Spinal cord (tissue), 9 donors: ENCODE measurements at regions not wholly inside any gene's neighbourhood (a gene's known extent, or its start where the extent isn't known, plus 50 kb on each side); places are given as distances from the start of the nearest gene placed in this dataset.

Experiments
- DNase-seq, 6 donors: peaks; one replicate each; pipeline versions ENCODE4 v3.0.0 to v3.0.0-alpha.2; 2013 to 2015; ENCODE audit warnings: low spot score in 6 of 6, low read depth in 4 of 6
- H3K27ac ChIP-seq: one replicate; pipeline ENCODE4 v1.5.1; 2013; ENCODE audit warnings: low read depth, low read length, control low read depth
- H3K27me3 ChIP-seq: one replicate; pipeline ENCODE4 v1.6.1; 2013; ENCODE audit warnings: low read length; ENCODE audit not compliant: control insufficient read depth, insufficient read depth
- H3K36me3 ChIP-seq: one replicate; pipeline ENCODE4 v1.6.1; 2013; ENCODE audit warnings: low read length; ENCODE audit not compliant: control insufficient read depth, insufficient read depth
- H3K4me1 ChIP-seq: one replicate; pipeline ENCODE4 v1.6.1; 2013; ENCODE audit warnings: low read length; ENCODE audit not compliant: control insufficient read depth, insufficient read depth
- H3K4me3 ChIP-seq: one replicate; pipeline ENCODE4 v1.5.1; 2013; ENCODE audit warnings: low read depth, low read length, control low read depth
- H3K9me3 ChIP-seq: one replicate; pipeline ENCODE4 v1.6.1; 2013; ENCODE audit warnings: low read length; ENCODE audit not compliant: control insufficient read depth, insufficient read depth
- WGBS: methylation state at CpG from one replicate; pipeline ENCODE4 v1.1.5; 2013; ENCODE audit warnings: missing lambda C conversion rate; ENCODE audit not compliant: insufficient coverage; 5-methylcytosine and 5-hydroxymethylcytosine counted together
- donor health status: healthy.

- DNase-seq, result no peak
- Histone ChIP-seq H3K27ac (no peak overlapping the region), H3K27me3 (no peaks in the 10 kb centered on the region), H3K4me1 (peaks cover 4% of the 10 kb centered on the region), H3K9me3 (no peaks in the 10 kb centered on the region), H3K4me3 (no peak overlapping the region), H3K36me3 (no peaks in the 10 kb centered on the region)
- no CpG with 5 or more reads among the region's 2 CpGs for whole genome bisulfite sequencing
These were observed 92.2 kb upstream of the PLET1 start for GRCh38 chr11:112352907-112353306.

GRCh38 chr11:112354364-112354763 lies 93.7 kb upstream of the PLET1 start:
- WGBS, result 92% methylated on average over 2 of the region's 3 CpGs
- DNase-seq, result no peak
- Histone ChIP-seq H3K4me1 (peaks cover 4% of the 10 kb centered on the region), H3K27ac (no peak overlapping the region), H3K27me3 (no peaks in the 10 kb centered on the region), H3K4me3 (no peak overlapping the region), H3K36me3 (no peaks in the 10 kb centered on the region), H3K9me3 (no peaks in the 10 kb centered on the region)

GRCh38 chr11:112355726-112356125 lies 95.1 kb upstream of the PLET1 start:
- Histone ChIP-seq H3K27ac (no peak overlapping the region), H3K4me1 (peaks cover 4% of the 10 kb centered on the region), H3K36me3 (no peaks in the 10 kb centered on the region), H3K27me3 (no peaks in the 10 kb centered on the region), H3K4me3 (no peak overlapping the region), H3K9me3 (no peaks in the 10 kb centered on the region)
- WGBS, result 82% methylated on average over 4 of the region's 4 CpGs
- DNase-seq, result peak in 1 of 6 donors; percentile 20

- DNase-seq, result no peak
- no CpG with 5 or more reads among the region's 2 CpGs for WGBS
- H3K36me3 ChIP-seq, result no peaks in the 10 kb centered on the region
- H3K4me3 ChIP-seq, result no peak overlapping the region
- no peaks in the 10 kb centered on the region for H3K27me3 ChIP-seq
- H3K9me3 ChIP-seq, result no peaks in the 10 kb centered on the region
- no peak overlapping the region for H3K27ac ChIP-seq
- H3K4me1 ChIP-seq, result peaks cover 8% of the 10 kb centered on the region
These were observed 96.8 kb upstream of the PLET1 start for GRCh38 chr11:112357488-112357887.

GRCh38 chr11:112361396-112361795 lies 100.7 kb upstream of the PLET1 start:
- Histone ChIP-seq H3K4me1 (peaks cover 4% of the 10 kb centered on the region), H3K36me3 (no peaks in the 10 kb centered on the region), H3K27ac (no peak overlapping the region), H3K9me3 (no peaks in the 10 kb centered on the region), H3K4me3 (no peak overlapping the region), H3K27me3 (no peaks in the 10 kb centered on the region)
- WGBS, result no CpG with 5 or more reads among the region's 3 CpGs
- DNase-seq, result no peak

GRCh38 chr11:112363527-112363926 lies 102.9 kb upstream of the PLET1 start:
- 89% methylated on average over 1 of the region's 2 CpGs for WGBS

GRCh38 chr11:112364962-112365481 lies 104.4 kb upstream of the PLET1 start:
- H3K27me3 ChIP-seq, result no peaks in the 10 kb centered on the region
- no peak overlapping the region for H3K27ac ChIP-seq
- H3K9me3 ChIP-seq, result no peaks in the 10 kb centered on the region
- peaks cover 4% of the 10 kb centered on the region for H3K4me1 ChIP-seq
- 83% methylated on average over 5 of the region's 7 CpGs for WGBS
- no peak overlapping the region for H3K4me3 ChIP-seq
- peak in 1 of 6 donors; percentile 13 for DNase-seq
- H3K36me3 ChIP-seq, result no peaks in the 10 kb centered on the region

More at GRCh38 chr11:112363527-112363926, 102.9 kb upstream of the PLET1 start:
- H3K36me3 ChIP-seq, result no peaks in the 10 kb centered on the region
- no peak overlapping the region for H3K4me3 ChIP-seq
- H3K27me3 ChIP-seq, result no peaks in the 10 kb centered on the region
- no peak for DNase-seq
- no peak overlapping the region for H3K27ac ChIP-seq
- H3K4me1 ChIP-seq, result peaks cover 4% of the 10 kb centered on the region
- no peaks in the 10 kb centered on the region for H3K9me3 ChIP-seq

- H3K27me3 ChIP-seq, result no peaks in the 10 kb centered on the region
- DNase-seq, result no peak
- H3K4me3 ChIP-seq, result no peak overlapping the region
- no peak overlapping the region for H3K27ac ChIP-seq
- H3K4me1 ChIP-seq, result peaks cover 4% of the 10 kb centered on the region
- no peaks in the 10 kb centered on the region for H3K36me3 ChIP-seq
- 93% methylated on average over 3 of the region's 4 CpGs for WGBS
- H3K9me3 ChIP-seq, result no peaks in the 10 kb centered on the region
These were observed 105.4 kb upstream of the PLET1 start for GRCh38 chr11:112366012-112366411.

GRCh38 chr11:112366777-112367176 lies 106.1 kb upstream of the PLET1 start:
- no peak for DNase-seq
- 96% methylated on average over 3 of the region's 3 CpGs for WGBS
- Histone ChIP-seq H3K36me3 (no peaks in the 10 kb centered on the region), H3K4me1 (no peaks in the 10 kb centered on the region), H3K27me3 (no peaks in the 10 kb centered on the region), H3K27ac (no peak overlapping the region), H3K9me3 (no peaks in the 10 kb centered on the region), H3K4me3 (no peak overlapping the region)

GRCh38 chr11:112367461-112367860 lies 106.8 kb upstream of the PLET1 start:
- Histone ChIP-seq H3K4me1 (no peaks in the 10 kb centered on the region), H3K4me3 (no peak overlapping the region), H3K36me3 (no peaks in the 10 kb centered on the region), H3K27me3 (no peaks in the 10 kb centered on the region), H3K27ac (no peak overlapping the region), H3K9me3 (no peaks in the 10 kb centered on the region)
- WGBS, result 65% methylated on average over 2 of the region's 3 CpGs
- DNase-seq, result peak in 1 of 6 donors; percentile 59
